Neural crest cell (in vitro differentiated cells): ENCODE measurements at regions not wholly inside any gene's neighbourhood (a gene's known extent, or its start where the extent isn't known, plus 50 kb on each side); places are given as distances from the start of the nearest gene placed in this dataset.

ENCODE experiments used
- DNase-seq: peaks from one replicate; pipeline ENCODE4 v3.0.0; 2021; ENCODE audit warnings: low read depth, mixed read lengths, low spot score
- H3K27ac Mint-ChIP-seq: one replicate; pipeline ENCODE4 v1.8.0; 2021; ENCODE audit warnings: mild to moderate bottlenecking, mixed read lengths; ENCODE audit not compliant: unreplicated experiment
- H3K27me3 Mint-ChIP-seq: 2 replicates; pipeline ENCODE4 v1.8.0; 2021; ENCODE audit warnings: low read depth, mild to moderate bottlenecking, mixed read lengths
- H3K36me3 Mint-ChIP-seq: 2 replicates; pipeline ENCODE4 v1.8.0; 2021; ENCODE audit warnings: low read depth, mild to moderate bottlenecking, mixed read lengths
- H3K4me1 Mint-ChIP-seq: 2 replicates; pipeline ENCODE4 v1.8.0; 2021; ENCODE audit warnings: mixed read lengths
- H3K4me3 Mint-ChIP-seq: one replicate; pipeline ENCODE4 v1.8.0; 2021; ENCODE audit warnings: mild to moderate bottlenecking, mixed read lengths
- H3K9me3 Mint-ChIP-seq: 2 replicates; pipeline ENCODE4 v1.8.0; 2021; ENCODE audit warnings: mixed read lengths
- CTCF ChIP-seq: fragments of 200-600 bp; sonication (generic); conservative IDR thresholded peaks from 2 replicates; pipeline ENCODE4 v1.5.0; 2021; ENCODE audit warnings: antibody characterized with exemption, mild to moderate bottlenecking

GRCh38 chr13:106243011-106243565 lies 292.4 kb downstream of the EFNB2 start:
- H3K9me3 Mint-ChIP-seq, result no peaks in the 10 kb centered on the region
- no peak overlapping the region for H3K4me3 Mint-ChIP-seq
- H3K27ac Mint-ChIP-seq, result no peak overlapping the region
- no peaks in the 10 kb centered on the region for H3K36me3 Mint-ChIP-seq
- DNase-seq, result no peak
- H3K27me3 Mint-ChIP-seq, result no peaks in the 10 kb centered on the region
- TF ChIP-seq CTCF, result no peak
- H3K4me1 Mint-ChIP-seq, result peaks cover 24% of the 10 kb centered on the region

GRCh38 chr13:106241974-106242953 lies 293.2 kb downstream of the EFNB2 start:
- H3K4me1 Mint-ChIP-seq, result peaks cover 24% of the 10 kb centered on the region
- no peak for DNase-seq
- H3K4me3 Mint-ChIP-seq, result no peak overlapping the region
- TF ChIP-seq CTCF, result no peak
- no peaks in the 10 kb centered on the region for H3K36me3 Mint-ChIP-seq
- H3K27ac Mint-ChIP-seq, result no peak overlapping the region
- H3K9me3 Mint-ChIP-seq, result no peaks in the 10 kb centered on the region
- no peaks in the 10 kb centered on the region for H3K27me3 Mint-ChIP-seq

GRCh38 chr13:106238690-106239089 lies 296.8 kb downstream of the EFNB2 start:
- no peak for DNase-seq
- no peak overlapping the region for H3K4me3 Mint-ChIP-seq
- H3K9me3 Mint-ChIP-seq, result no peaks in the 10 kb centered on the region
- H3K36me3 Mint-ChIP-seq, result no peaks in the 10 kb centered on the region
- H3K27ac Mint-ChIP-seq, result no peak overlapping the region
- H3K27me3 Mint-ChIP-seq, result no peaks in the 10 kb centered on the region
- peaks cover 12% of the 10 kb centered on the region for H3K4me1 Mint-ChIP-seq
- TF ChIP-seq CTCF, result no peak

GRCh38 chr13:106234636-106235035 lies 300.8 kb downstream of the EFNB2 start:
- Mint-ChIP-seq H3K4me3 (no peak overlapping the region), H3K9me3 (peaks cover 9% of the 10 kb centered on the region), H3K27me3 (no peaks in the 10 kb centered on the region), H3K27ac (no peak overlapping the region), H3K4me1 (no peaks in the 10 kb centered on the region), H3K36me3 (peaks cover 8% of the 10 kb centered on the region)
- DNase-seq, result no peak
- TF ChIP-seq CTCF, result no peak

- Mint-ChIP-seq H3K4me3 (no peak overlapping the region), H3K27me3 (no peaks in the 10 kb centered on the region), H3K9me3 (peaks cover 9% of the 10 kb centered on the region), H3K36me3 (peaks cover 8% of the 10 kb centered on the region), H3K4me1 (no peaks in the 10 kb centered on the region), H3K27ac (no peak overlapping the region)
- no peak for DNase-seq
- TF ChIP-seq CTCF, result no peak
Observed at GRCh38 chr13:106233134-106233735, 302.2 kb downstream of the EFNB2 start.
